Thoracic aorta (tissue), 2 donors: ENCODE measurements at regions not wholly inside any gene's neighbourhood (a gene's known extent, or its start where the extent isn't known, plus 50 kb on each side); places are given as distances from the start of the nearest gene placed in this dataset.
"Not testable (repeated sequence)": the region's sequence is repeated elsewhere in the genome, so short reads cannot be mapped to it uniquely, and the experiment has no call there.

Source experiments
- ATAC-seq: fragments of 150-250 bp; one replicate; pipeline ENCODE4 v1.8.0; 2017; ENCODE audit warnings: low read depth; ENCODE audit not compliant: insufficient number of reproducible peaks, low FRiP score
- DNase-seq: peaks from one replicate; pipeline ENCODE4 v3.0.0-alpha.2; 2020; ENCODE audit warnings: low spot score
- H3K27ac ChIP-seq, 2 donors: fragments of 200-600 bp; sonication (generic); 1 replicate in 1 of 2; 2 replicates in 1 of 2; pipeline ENCODE4 v1.5.1; 2016; ENCODE audit warnings: mild to moderate bottlenecking in 2 of 2, moderate library complexity in 2 of 2
- H3K27me3 ChIP-seq: fragments of 200-600 bp; sonication (generic); replicated peaks from 2 replicates; pipeline ENCODE4 v1.6.0; 2016; ENCODE audit warnings: mild to moderate bottlenecking; ENCODE audit not compliant: insufficient read depth
- H3K36me3 ChIP-seq: fragments of 200-600 bp; sonication (generic); one replicate; pipeline ENCODE4 v1.5.1; 2016
- H3K4me1 ChIP-seq, 2 donors: fragments of 200-600 bp; sonication (generic); 1 replicate in 1 of 2; 2 replicates in 1 of 2; pipeline versions ENCODE4 v1.5.1 to v1.6.0; 2016; ENCODE audit warnings: low read depth in 2 of 2, mild to moderate bottlenecking in 1 of 2; ENCODE audit not compliant: control insufficient read depth in 1 of 2
- H3K4me3 ChIP-seq: fragments of 200-600 bp; sonication (generic); 2 replicates; pipeline ENCODE4 v1.5.1; 2016; ENCODE audit warnings: mild to moderate bottlenecking
- H3K9me3 ChIP-seq: fragments of 200-600 bp; sonication (generic); 2 replicates; pipeline ENCODE4 v1.5.1; 2016
- CTCF ChIP-seq: fragments of 200-600 bp; sonication (generic); IDR thresholded peaks from one replicate; pipeline ENCODE4 v1.5.1; 2019; ENCODE audit warnings: antibody characterized with exemption

- DNase-seq (no peak), ATAC-seq (no peak)
- H3K9me3 ChIP-seq, result no peaks in the 10 kb centered on the region
- H3K27me3 ChIP-seq, result no peaks in the 10 kb centered on the region
- H3K4me3 ChIP-seq, result no peak overlapping the region
- no peak overlapping the region for H3K27ac ChIP-seq
- H3K4me1 ChIP-seq, result peaks cover 0 to 12% of the 10 kb centered on the region in 2 donors
- TF ChIP-seq CTCF, result no peak
- H3K36me3 ChIP-seq, result no peaks in the 10 kb centered on the region
Measured at GRCh38 chr10:115028419-115028818, 64.7 kb upstream of the ATRNL1 start.

GRCh38 chr10:115029452-115030375 is 63.5 kb upstream of the ATRNL1 start:
- H3K36me3 ChIP-seq, result no peaks in the 10 kb centered on the region
- H3K27ac ChIP-seq, result peak overlapping the region in 1 of 2 donors; percentile 28
- TF ChIP-seq CTCF, result no peak
- ATAC-seq (no peak), DNase-seq (no peak)
- H3K9me3 ChIP-seq, result no peaks in the 10 kb centered on the region
- no peaks in the 10 kb centered on the region for H3K27me3 ChIP-seq
- peaks cover 0 to 12% of the 10 kb centered on the region in 2 donors for H3K4me1 ChIP-seq
- H3K4me3 ChIP-seq, result no peak overlapping the region

GRCh38 chr10:115030483-115031200 is 62.5 kb upstream of the ATRNL1 start:
- Histone ChIP-seq H3K4me1 (peaks cover 0 to 12% of the 10 kb centered on the region in 2 donors), H3K27me3 (no peaks in the 10 kb centered on the region), H3K27ac (peak overlapping the region; percentile 6 to 28), H3K9me3 (no peaks in the 10 kb centered on the region), H3K4me3 (no peak overlapping the region), H3K36me3 (no peaks in the 10 kb centered on the region)
- ATAC-seq, result no peak
- no peak for TF ChIP-seq CTCF
- no peak for DNase-seq

- H3K27ac ChIP-seq, result no peak overlapping the region
- TF ChIP-seq CTCF, result no peak
- peaks cover 0 to 12% of the 10 kb centered on the region in 2 donors for H3K4me1 ChIP-seq
- H3K36me3 ChIP-seq, result no peaks in the 10 kb centered on the region
- H3K9me3 ChIP-seq, result no peaks in the 10 kb centered on the region
- DNase-seq (no peak), ATAC-seq (no peak)
- H3K27me3 ChIP-seq, result no peaks in the 10 kb centered on the region
- H3K4me3 ChIP-seq, result no peak overlapping the region
Measured at GRCh38 chr10:115033898-115034297, 59.3 kb upstream of the ATRNL1 start.

- DNase-seq, H3K9me3 ChIP-seq, H3K36me3 ChIP-seq, H3K4me3 ChIP-seq, H3K27ac ChIP-seq, ATAC-seq, H3K27me3 ChIP-seq: not testable (repeated sequence)
- H3K4me1 ChIP-seq, result peaks cover 4 to 14% of the 10 kb centered on the region in 2 donors
Measured at GRCh38 chr10:115039781-115040180, 53.4 kb upstream of the ATRNL1 start.
